Endothelial cell (in vitro differentiated cells): ENCODE measurements at regions not wholly inside any gene's neighbourhood (a gene's known extent, or its start where the extent isn't known, plus 50 kb on each side); places are given as distances from the start of the nearest gene placed in this dataset.

Source experiments
- DNase-seq: peaks from one replicate; pipeline ENCODE4 v3.0.0; 2021; ENCODE audit warnings: low spot score
- H3K27ac Mint-ChIP-seq: one replicate; pipeline ENCODE4 v1.8.0; 2021; ENCODE audit warnings: mixed read lengths, inconsistent platforms; ENCODE audit not compliant: unreplicated experiment
- H3K27me3 Mint-ChIP-seq: one replicate; pipeline ENCODE4 v1.8.0; 2021; ENCODE audit warnings: mild to moderate bottlenecking, moderate library complexity, mixed read lengths, inconsistent platforms; ENCODE audit not compliant: unreplicated experiment
- H3K36me3 Mint-ChIP-seq: one replicate; pipeline ENCODE4 v1.8.0; 2021; ENCODE audit warnings: mild to moderate bottlenecking, low read depth, mixed read lengths, inconsistent platforms; ENCODE audit not compliant: unreplicated experiment
- H3K4me1 Mint-ChIP-seq: one replicate; pipeline ENCODE4 v1.8.0; 2021; ENCODE audit warnings: mild to moderate bottlenecking, mixed read lengths, inconsistent platforms; ENCODE audit not compliant: unreplicated experiment
- H3K4me3 Mint-ChIP-seq: one replicate; pipeline ENCODE4 v1.8.0; 2021; ENCODE audit warnings: mild to moderate bottlenecking, mixed read lengths, inconsistent platforms; ENCODE audit not compliant: unreplicated experiment
- H3K9me3 Mint-ChIP-seq: one replicate; pipeline ENCODE4 v1.8.0; 2021; ENCODE audit warnings: mixed read lengths, inconsistent platforms; ENCODE audit not compliant: unreplicated experiment
- CTCF ChIP-seq: fragments of 200-600 bp; sonication (generic); IDR thresholded peaks from one replicate; pipeline ENCODE4 v1.5.0; 2021; ENCODE audit warnings: antibody characterized with exemption; ENCODE audit not compliant: unreplicated experiment

GRCh38 chr6:92806254-92806653, 613.1 kb downstream of the EPHA7 start:
- no peaks in the 10 kb centered on the region for H3K27me3 Mint-ChIP-seq
- no peak overlapping the region for H3K4me3 Mint-ChIP-seq
- no peaks in the 10 kb centered on the region for H3K36me3 Mint-ChIP-seq
- H3K27ac Mint-ChIP-seq: no peak overlapping the region
- no peak for DNase-seq
- H3K9me3 Mint-ChIP-seq: no peaks in the 10 kb centered on the region
- no peak for TF ChIP-seq CTCF
- no peaks in the 10 kb centered on the region for H3K4me1 Mint-ChIP-seq

- H3K4me3 Mint-ChIP-seq: no peak overlapping the region
- no peak overlapping the region for H3K27ac Mint-ChIP-seq
- no peak for TF ChIP-seq CTCF
- no peak for DNase-seq
- no peaks in the 10 kb centered on the region for H3K9me3 Mint-ChIP-seq
- no peaks in the 10 kb centered on the region for H3K36me3 Mint-ChIP-seq
- H3K27me3 Mint-ChIP-seq: no peaks in the 10 kb centered on the region
- H3K4me1 Mint-ChIP-seq: no peaks in the 10 kb centered on the region
Observed at GRCh38 chr6:92791403-92791802, 628.0 kb downstream of the EPHA7 start.

GRCh38 chr6:92790381-92790780, 629.0 kb downstream of the EPHA7 start:
- Mint-ChIP-seq H3K36me3 (no peaks in the 10 kb centered on the region), H3K4me3 (no peak overlapping the region), H3K4me1 (no peaks in the 10 kb centered on the region), H3K27me3 (no peaks in the 10 kb centered on the region), H3K9me3 (no peaks in the 10 kb centered on the region), H3K27ac (no peak overlapping the region)
- no peak for TF ChIP-seq CTCF
- no peak for DNase-seq

DNA sequence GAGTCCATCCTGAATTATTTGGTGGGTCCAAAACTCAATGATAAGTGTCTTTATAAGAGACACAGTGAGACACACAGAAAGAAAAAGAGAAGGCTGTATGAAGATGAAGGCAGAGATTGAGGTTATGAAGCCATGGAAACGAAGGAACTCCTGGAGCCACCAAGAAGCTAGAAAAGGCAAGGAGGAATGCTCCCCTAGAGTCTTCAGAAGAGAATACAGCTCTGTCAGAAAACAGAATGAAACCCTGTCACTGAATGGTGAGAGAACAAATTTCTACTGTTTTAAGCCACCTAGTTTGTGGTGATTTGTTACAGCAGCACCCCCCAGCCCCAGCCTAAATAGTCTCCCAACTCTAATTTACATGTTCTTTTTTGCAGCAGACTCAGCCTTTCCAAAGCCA, 635.1 kb downstream of the EPHA7 start:
- Mint-ChIP-seq H3K36me3 (no peaks in the 10 kb centered on the region), H3K4me1 (no peaks in the 10 kb centered on the region), H3K9me3 (no peaks in the 10 kb centered on the region), H3K4me3 (no peak overlapping the region), H3K27me3 (no peaks in the 10 kb centered on the region), H3K27ac (no peak overlapping the region)
- no peak for TF ChIP-seq CTCF
- no peak for DNase-seq

DNA sequence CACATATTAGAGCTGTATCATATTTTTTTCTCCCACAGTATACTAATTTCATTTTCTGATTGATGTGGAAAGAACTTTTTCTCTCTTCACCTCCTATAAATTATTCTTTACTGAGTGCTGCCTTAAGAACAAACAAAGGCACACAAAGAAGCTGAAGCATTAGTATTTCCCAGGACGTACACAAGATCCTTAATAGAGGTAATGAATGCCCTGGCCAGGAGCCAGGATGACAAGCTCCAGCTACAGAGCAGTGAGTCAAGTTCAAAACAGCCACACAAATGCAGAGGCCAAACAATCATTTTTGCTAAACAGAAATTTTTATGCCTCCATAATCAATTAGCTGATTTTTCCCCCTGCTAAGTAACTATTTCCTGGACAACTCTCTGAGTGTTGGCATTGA, 639.6 kb downstream of the EPHA7 start:
- no peaks in the 10 kb centered on the region for H3K4me1 Mint-ChIP-seq
- no peaks in the 10 kb centered on the region for H3K9me3 Mint-ChIP-seq
- H3K36me3 Mint-ChIP-seq: no peaks in the 10 kb centered on the region
- TF ChIP-seq CTCF: no peak
- H3K27ac Mint-ChIP-seq: no peak overlapping the region
- H3K27me3 Mint-ChIP-seq: no peaks in the 10 kb centered on the region
- no peak overlapping the region for H3K4me3 Mint-ChIP-seq
- no peak for DNase-seq
